ENCODE measurements at regions not wholly inside any gene's neighbourhood (a gene's known extent, or its start where the extent isn't known, plus 50 kb on each side); places are given as distances from the start of the nearest gene placed in this dataset.

DNA sequence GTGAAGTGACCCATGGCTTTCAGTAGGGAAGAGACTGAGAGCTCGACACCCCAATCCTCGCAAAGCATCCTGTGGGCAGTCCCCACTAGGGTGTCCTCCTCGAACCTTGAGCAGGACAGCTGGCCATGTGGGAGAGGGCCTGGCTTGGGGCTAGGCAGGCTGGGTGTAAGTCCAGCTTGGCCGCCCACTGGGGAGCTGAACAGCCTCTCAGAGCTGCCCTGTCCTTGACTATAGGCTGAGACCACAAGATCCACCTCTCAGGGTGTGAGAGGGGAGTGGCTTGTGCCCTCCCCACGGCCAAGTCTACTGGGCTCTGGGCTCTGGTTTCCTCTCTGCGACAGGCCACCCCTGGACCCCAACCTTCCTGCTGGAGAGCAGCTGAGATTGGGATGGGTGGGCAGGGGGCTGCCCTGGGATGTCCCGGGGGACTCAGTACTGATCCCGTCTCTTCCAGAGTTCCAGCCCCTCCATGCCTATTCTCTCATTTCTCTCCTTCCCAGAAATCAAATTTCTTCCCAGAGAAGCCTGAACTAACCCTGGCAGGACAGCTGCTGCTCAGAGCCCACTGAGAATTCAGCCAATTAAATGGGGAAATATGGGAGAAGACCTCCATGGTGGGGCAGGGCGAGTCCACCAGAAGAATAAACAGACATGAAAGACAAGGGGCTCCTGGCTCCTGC lies 282.9 kb downstream of the PTPRU start:
- peaks cover 3% of the 10 kb centered on the region for H3K27me3 Mint-ChIP-seq
- no peaks in the 10 kb centered on the region for H3K36me3 Mint-ChIP-seq (ENCODE audit: low read depth)
- no peak for DNase-seq
- POLR2A ChIA-PET: no interaction called here
- no peaks in the 10 kb centered on the region for H3K4me1 Mint-ChIP-seq
- no peak overlapping the region for H3K27ac Mint-ChIP-seq
- CTCF ChIA-PET: no interaction called here
- H3K4me3 Mint-ChIP-seq: no peak overlapping the region
- H3K9me3 Mint-ChIP-seq: no peaks in the 10 kb centered on the region

- H3K27me3 Mint-ChIP-seq: peaks cover 3% of the 10 kb centered on the region
- H3K36me3 Mint-ChIP-seq (ENCODE audit: low read depth): no peaks in the 10 kb centered on the region
- DNase-seq: peak; percentile 11
- no peaks in the 10 kb centered on the region for H3K9me3 Mint-ChIP-seq
- CTCF ChIA-PET: no interaction called here
- H3K4me1 Mint-ChIP-seq: no peaks in the 10 kb centered on the region
- no peak overlapping the region for H3K4me3 Mint-ChIP-seq
- H3K27ac Mint-ChIP-seq: no peak overlapping the region
- POLR2A ChIA-PET: no interaction called here
These were observed 282.0 kb downstream of the PTPRU start for GRCh38 chr1:29518183-29518835.

DNA sequence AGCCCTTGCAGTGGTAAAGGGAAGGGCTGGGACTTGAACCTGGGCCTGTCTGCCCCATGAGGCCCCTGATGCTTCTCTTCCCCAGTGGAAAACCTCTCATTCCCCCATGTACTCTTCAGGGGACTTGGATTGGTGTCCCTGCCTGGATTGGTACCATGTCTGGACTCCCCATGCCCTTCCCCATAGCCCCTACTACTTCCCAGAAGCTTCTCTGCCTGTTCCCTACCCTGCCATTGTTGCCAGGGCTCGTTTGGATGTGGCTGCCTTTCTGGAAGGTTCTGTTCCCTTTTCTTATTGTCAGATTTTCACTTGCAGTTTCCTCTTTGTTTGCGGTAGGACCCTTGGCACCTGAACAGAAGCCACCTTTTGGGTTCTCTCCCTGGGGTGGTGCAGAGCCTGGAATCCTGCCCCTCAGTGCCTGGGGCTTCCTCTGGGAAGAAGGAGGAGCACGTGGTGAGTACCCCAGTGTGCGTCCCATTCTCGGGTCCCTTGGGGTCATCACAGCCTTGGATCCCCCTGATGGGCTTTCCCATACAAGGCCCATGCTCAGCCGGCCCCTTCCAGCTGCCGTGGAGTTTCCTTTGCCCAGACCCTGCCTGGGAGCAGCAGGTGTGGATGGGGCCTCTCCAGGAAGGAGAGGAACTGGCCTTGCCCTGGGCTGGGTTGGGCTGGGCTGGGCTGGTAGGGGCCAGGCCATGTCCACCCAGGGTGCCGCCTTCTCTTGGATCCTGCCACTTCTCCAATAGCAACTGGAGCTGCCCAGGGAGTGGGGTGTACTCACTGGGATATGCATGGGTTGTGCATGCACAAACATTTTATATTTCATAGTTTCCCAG lies 281.1 kb downstream of the PTPRU start:
- Mint-ChIP-seq H3K36me3 (ENCODE audit: low read depth) (no peaks in the 10 kb centered on the region), H3K4me3 (no peak overlapping the region), H3K4me1 (no peaks in the 10 kb centered on the region), H3K27me3 (peaks cover 3% of the 10 kb centered on the region), H3K9me3 (no peaks in the 10 kb centered on the region), H3K27ac (no peak overlapping the region)
- peak; percentile 10 for DNase-seq
- ChIA-PET CTCF (no interaction called here), POLR2A (no interaction called here)

DNA sequence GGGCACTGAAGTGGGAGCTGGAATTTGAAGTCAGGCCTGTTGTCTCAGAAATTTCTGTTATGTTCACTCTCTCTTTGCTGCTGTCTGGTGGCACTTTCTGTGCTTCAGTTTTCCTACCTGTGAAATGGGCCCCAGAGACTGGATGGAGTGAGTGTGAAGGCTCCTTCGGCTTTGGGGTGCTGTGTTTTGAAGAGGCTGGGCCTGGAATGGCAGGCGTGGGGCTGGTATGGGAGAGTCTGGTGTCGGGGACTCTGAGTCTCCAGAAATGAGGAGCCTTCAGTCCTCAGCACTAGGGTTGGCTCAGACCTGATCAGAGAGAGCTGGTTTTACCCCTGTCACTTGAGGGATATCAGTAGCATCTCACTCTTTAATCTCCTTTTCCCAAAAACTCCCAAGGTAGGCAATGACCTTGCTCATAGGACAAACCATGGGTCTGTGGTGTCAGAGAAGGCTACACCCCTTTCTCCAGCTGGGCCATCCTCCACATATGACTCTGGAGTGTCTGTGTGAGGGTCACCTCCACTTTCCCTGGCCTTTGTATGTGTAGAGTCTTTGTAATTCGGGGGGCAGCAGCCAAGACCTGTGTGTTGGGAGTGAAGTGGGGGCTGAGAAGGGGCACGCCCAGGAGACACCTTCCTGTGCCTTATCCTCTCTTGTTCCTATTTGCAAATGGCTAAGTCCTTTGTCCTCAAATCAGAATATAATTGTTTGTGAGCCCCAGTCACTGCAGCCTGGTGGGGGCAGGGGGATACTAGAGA lies 279.9 kb downstream of the PTPRU start:
- CTCF ChIA-PET: no interaction called here

DNA sequence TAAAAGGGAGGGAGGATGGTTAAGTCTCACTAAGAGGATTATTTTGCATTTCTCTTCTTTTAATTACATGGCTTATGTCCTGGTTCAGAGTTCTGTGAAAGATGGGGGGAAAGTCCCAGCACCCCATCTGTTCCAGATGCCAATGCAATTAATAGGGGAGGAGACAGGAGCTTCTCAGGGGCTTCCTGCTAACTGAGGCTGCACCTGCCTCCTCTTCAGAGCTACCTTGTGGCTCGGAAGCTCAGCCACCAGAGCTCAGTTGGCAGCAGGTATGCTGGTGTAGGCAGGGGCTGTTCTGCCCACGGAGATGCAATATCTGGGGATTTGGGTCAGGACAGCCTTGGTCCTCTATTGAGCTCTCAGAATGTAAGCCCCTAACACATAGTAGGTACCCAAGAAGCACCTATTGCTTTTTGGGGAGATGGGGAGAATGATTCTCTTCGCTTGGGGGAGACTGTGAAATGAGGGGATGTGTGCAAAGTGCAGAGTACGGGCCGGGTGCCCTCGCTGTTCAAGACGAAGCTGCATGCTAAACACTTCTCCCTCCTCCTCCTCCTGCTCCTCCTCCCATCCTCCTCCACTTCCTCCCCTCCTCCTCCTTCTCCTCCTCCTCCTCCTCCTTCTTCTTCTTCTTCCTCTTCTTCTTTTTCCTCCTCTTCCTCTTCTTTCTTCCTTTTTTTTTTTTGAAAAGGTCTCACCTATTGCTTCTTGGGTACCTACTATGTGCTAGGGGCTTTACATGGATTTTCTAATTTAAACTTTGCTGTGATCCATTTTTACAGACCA lies 279.0 kb downstream of the PTPRU start:
- DNase-seq: peak; percentile 6
- Mint-ChIP-seq H3K4me1 (no peaks in the 10 kb centered on the region), H3K4me3 (no peak overlapping the region), H3K36me3 (ENCODE audit: low read depth) (no peaks in the 10 kb centered on the region), H3K9me3 (no peaks in the 10 kb centered on the region), H3K27me3 (peaks cover 12% of the 10 kb centered on the region), H3K27ac (no peak overlapping the region)
- POLR2A ChIA-PET: no interaction called here
- CTCF ChIA-PET: interaction anchor here (0.7 kb wide), 1 partner anchor 883 kb away, joined by 4 read pairs; no protein-coding TSS in a partner anchor

More for the DNA sequence above, 279.9 kb downstream of the PTPRU start:
- no peaks in the 10 kb centered on the region for H3K36me3 Mint-ChIP-seq (ENCODE audit: low read depth)
- peak; percentile 7 for DNase-seq
- no peaks in the 10 kb centered on the region for H3K9me3 Mint-ChIP-seq
- peaks cover 7% of the 10 kb centered on the region for H3K27me3 Mint-ChIP-seq
- no peak overlapping the region for H3K27ac Mint-ChIP-seq
- H3K4me1 Mint-ChIP-seq: no peaks in the 10 kb centered on the region
- no peak overlapping the region for H3K4me3 Mint-ChIP-seq
- POLR2A ChIA-PET: no interaction called here

GRCh38 chr1:29514361-29515169 lies 278.2 kb downstream of the PTPRU start:
- H3K36me3 Mint-ChIP-seq (ENCODE audit: low read depth): no peaks in the 10 kb centered on the region
- no peaks in the 10 kb centered on the region for H3K9me3 Mint-ChIP-seq
- no peak overlapping the region for H3K4me3 Mint-ChIP-seq
- peaks cover 14% of the 10 kb centered on the region for H3K27me3 Mint-ChIP-seq
- ChIA-PET POLR2A (no interaction called here), CTCF (no interaction called here)
- H3K27ac Mint-ChIP-seq: no peak overlapping the region
- no peaks in the 10 kb centered on the region for H3K4me1 Mint-ChIP-seq
- no peak for DNase-seq

GRCh38 chr1:29513357-29513756 lies 277.0 kb downstream of the PTPRU start:
- no peak overlapping the region for H3K27ac Mint-ChIP-seq
- ChIA-PET CTCF (no interaction called here), POLR2A (no interaction called here)
- H3K4me3 Mint-ChIP-seq: no peak overlapping the region
- DNase-seq: no peak
- no peaks in the 10 kb centered on the region for H3K9me3 Mint-ChIP-seq
- H3K27me3 Mint-ChIP-seq: peaks cover 14% of the 10 kb centered on the region
- H3K4me1 Mint-ChIP-seq: no peaks in the 10 kb centered on the region
- no peaks in the 10 kb centered on the region for H3K36me3 Mint-ChIP-seq (ENCODE audit: low read depth)

DNA sequence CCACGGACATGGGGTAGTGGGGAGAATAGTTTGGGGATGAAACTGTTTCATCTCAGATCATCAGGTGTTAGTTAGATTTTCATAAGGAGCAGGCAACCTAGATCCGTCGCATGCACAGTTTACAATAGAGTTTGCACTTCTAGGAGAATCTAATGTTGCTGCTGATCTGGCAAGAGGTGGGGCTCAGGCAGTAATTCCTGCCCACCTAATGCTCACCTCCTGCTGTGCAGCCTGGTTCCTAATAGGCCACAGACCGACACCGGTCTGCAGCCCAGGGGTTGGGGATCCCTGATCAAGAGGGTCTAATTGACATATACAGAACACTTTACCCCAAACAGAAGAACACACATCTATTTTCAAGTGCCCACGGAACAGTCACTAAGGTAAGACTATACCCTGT lies 275.1 kb downstream of the PTPRU start:
- no peaks in the 10 kb centered on the region for H3K9me3 Mint-ChIP-seq
- no peaks in the 10 kb centered on the region for H3K36me3 Mint-ChIP-seq (ENCODE audit: low read depth)
- H3K27ac Mint-ChIP-seq: no peak overlapping the region
- ChIA-PET CTCF (no interaction called here), POLR2A (no interaction called here)
- H3K4me1 Mint-ChIP-seq: no peaks in the 10 kb centered on the region
- H3K4me3 Mint-ChIP-seq: no peak overlapping the region
- DNase-seq: no peak
- H3K27me3 Mint-ChIP-seq: peaks cover 12% of the 10 kb centered on the region

- Mint-ChIP-seq H3K36me3 (ENCODE audit: low read depth) (no peaks in the 10 kb centered on the region), H3K27me3 (peaks cover 14% of the 10 kb centered on the region), H3K9me3 (no peaks in the 10 kb centered on the region), H3K4me1 (no peaks in the 10 kb centered on the region), H3K4me3 (no peak overlapping the region), H3K27ac (no peak overlapping the region)
- CTCF ChIA-PET: no interaction called here
- POLR2A ChIA-PET: no interaction called here
- no peak for DNase-seq
These were observed 272.3 kb downstream of the PTPRU start for GRCh38 chr1:29508458-29509107.

GRCh38 chr1:29506678-29507225 lies 270.4 kb downstream of the PTPRU start:
- CTCF ChIA-PET: no interaction called here
- Mint-ChIP-seq H3K27ac (no peak overlapping the region), H3K4me1 (no peaks in the 10 kb centered on the region), H3K27me3 (peaks cover 12% of the 10 kb centered on the region), H3K4me3 (no peak overlapping the region), H3K9me3 (no peaks in the 10 kb centered on the region), H3K36me3 (ENCODE audit: low read depth) (no peaks in the 10 kb centered on the region)
- DNase-seq: peak; percentile 12
- POLR2A ChIA-PET: no interaction called here

DNA sequence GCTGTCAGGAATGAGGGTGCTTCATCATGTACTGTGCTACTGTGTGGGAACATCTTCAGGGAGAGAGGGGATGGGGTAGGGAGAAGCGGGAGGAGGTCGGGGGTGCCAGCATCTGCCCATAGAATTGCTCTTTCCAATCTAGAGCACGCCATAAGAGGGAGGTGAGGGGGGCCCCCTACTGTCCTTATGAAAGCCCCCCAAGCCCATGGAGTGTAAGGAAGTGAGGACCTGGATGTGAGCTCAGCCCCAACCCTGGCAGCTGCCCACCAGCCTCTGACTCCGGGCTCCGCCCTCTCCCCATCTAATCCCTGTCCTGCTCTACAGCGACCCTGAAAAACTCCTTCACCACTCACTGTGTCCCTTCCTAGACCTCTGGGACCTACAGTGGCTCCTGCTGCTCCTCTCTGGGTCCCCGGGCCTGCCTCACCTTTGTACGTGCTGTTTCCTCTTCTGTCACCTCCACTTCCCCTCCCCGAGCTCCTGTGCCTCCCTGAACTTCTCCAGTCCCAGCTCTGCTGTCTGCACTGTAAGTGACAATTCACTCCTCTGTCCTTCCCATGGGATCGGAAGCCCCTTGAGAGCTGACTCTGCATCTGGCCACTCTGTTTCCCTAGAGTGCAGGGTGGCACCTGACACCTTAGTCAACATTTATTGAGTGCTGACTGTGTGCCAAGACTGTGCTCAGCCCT lies 269.4 kb downstream of the PTPRU start:
- Mint-ChIP-seq H3K9me3 (no peaks in the 10 kb centered on the region), H3K4me3 (no peak overlapping the region), H3K36me3 (ENCODE audit: low read depth) (no peaks in the 10 kb centered on the region), H3K27me3 (peaks cover 7% of the 10 kb centered on the region), H3K27ac (no peak overlapping the region), H3K4me1 (no peaks in the 10 kb centered on the region)
- DNase-seq: no peak
- CTCF ChIA-PET: no interaction called here
- POLR2A ChIA-PET: no interaction called here
